GM18868 (cell line): ENCODE measurements at regions not wholly inside any gene's neighbourhood (a gene's known extent, or its start where the extent isn't known, plus 50 kb on each side); places are given as distances from the start of the nearest gene placed in this dataset.
A peak's percentile ranks its signal among the peaks of the same experiment; 100 is the strongest.

Source experiments
- ATAC-seq: cut with Tn5 transposase; IDR thresholded peaks from one replicate; pipeline ENCODE4 v1.9.1; 2021; ENCODE audit warnings: mild to moderate bottlenecking, moderate library complexity; ENCODE audit not compliant: unreplicated experiment

DNA sequence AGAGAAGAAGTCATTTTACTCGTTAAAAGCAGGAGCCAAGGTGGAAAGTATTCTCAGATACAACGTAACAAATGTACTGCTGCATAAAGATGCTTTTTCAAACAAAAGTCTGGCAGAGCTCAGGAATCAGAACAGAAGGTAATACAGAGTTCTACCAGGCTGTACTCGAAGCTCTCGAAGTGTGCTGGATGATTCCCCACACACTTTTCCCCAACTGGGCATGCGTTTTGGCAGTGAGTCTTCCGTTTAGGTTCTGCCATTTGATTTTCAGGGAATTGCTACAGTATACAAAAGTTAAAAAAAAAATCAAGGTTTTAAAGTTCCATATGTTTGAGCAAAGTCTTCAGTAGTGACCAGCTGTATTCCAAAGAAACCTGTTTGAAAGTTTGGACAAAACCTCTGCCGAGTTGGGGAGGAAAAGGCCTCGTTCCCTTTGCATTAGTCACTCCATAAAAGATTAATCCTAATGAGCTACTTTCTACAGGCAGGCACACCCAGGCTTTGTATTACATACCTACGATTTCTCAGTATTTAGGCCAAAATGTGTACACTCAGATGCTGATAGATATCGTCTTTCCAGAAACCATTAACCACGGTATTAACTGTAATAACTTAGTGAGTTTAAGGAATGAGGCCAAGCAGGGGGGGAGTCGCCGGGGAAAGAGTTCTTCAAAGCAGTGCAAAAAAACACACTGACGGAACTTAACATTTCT lies 477.1 kb downstream of the LMO4 start:
- ATAC-seq: no peak

GRCh38 chr1:87806379-87807094 lies 477.9 kb downstream of the LMO4 start:
- ATAC-seq: no peak

DNA sequence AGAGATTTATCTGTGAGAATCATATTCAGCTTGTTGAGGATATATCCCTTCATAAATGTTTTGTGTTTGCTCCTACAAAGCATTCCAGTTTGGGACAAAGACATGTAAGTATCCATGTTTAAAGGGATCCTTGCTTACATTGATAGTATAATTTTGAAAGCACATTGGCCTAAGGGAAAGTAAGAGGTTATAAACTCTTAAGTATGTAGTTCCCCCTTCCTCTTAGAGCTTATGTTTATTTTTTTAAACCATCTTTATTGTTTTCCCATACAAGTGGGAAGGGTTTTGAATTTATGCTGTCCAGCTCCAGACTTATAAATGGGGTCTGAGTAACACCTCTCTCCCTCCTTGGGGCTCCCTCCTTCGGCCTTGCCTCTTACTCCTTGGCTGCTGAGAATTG lies 481.5 kb downstream of the LMO4 start:
- no peak for ATAC-seq

DNA sequence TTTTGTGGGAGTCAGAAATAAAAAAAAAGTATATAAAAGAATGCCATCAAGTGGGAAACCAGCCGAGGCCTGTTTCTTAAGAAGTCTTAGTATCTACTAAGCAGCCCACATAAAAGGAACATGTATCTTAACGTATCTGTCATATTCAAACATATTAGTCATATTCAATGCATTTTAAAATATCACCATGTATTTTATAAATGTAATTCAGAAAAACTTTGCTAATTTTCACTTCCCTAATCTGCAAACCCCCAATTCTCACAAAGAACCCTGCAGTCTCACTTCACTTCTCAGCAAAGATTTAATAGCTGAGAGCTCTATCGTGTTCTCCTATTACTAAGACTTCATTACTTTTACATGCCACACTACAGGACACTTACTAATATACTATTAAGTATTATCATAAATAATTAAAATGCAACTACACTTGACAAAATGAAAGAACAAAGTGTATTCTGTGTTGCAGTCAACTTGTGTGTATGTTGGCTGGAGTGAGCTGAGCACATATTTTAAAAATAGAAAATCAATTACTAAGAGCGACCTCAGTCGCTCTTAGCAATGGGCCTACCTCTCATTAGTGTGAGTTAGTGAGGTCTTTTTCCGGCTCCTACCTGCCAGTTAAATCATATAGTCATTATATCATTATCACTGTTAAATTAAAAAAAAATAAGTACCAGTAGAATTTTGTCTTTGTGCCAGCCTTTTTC lies 484.3 kb downstream of the LMO4 start:
- ATAC-seq: peak; percentile 91

GRCh38 chr1:87814573-87814972 lies 485.9 kb downstream of the LMO4 start:
- no peak for ATAC-seq

GRCh38 chr1:87816646-87817045 lies 488.0 kb downstream of the LMO4 start:
- no peak for ATAC-seq

GRCh38 chr1:87820668-87821334 lies 492.1 kb downstream of the LMO4 start:
- no peak for ATAC-seq

DNA sequence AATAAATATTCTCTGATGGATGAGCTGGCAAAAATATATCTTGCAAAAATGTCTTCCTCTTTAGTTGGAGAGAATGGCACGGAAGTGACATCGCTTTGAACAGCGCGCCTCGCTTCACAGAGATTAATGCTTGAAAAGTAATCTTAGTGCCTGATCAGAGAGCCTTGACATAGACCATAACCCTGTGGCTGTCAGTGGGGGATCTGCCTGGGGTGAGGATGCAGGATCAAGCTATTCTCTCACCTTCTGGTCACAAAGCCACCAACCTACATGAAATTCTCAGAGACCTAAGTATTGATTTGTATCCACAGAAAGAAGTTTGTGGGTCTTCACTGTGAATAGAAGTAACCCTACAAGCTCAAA lies 492.6 kb downstream of the LMO4 start:
- ATAC-seq: no peak

DNA sequence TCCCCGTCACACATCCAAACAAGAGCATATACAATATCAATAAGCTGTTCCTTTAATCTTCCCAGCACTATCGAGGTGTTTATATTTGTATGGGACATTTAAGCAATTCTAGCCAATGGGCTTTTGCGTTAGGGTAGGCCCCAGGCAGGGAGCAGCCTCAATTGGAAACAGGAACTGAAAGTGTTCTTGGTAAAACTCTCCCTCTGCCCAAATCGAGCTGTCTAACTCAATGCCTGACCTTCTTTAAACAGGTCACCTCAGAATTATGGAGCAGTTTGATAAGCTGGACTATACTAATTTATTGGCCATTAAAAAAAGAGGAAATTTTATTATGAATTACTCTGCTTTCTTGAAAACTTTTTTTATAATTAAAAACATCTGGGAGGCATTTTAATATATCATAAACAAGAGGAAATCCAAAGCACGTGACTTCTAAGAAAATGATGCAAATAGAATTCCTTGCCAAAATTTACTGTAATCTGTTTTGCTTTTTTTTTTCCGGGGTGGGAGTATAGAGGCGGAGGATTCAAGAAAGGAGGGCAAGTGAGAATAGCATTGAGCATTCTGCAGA lies 498.1 kb downstream of the LMO4 start:
- ATAC-seq: peak; percentile 99

DNA sequence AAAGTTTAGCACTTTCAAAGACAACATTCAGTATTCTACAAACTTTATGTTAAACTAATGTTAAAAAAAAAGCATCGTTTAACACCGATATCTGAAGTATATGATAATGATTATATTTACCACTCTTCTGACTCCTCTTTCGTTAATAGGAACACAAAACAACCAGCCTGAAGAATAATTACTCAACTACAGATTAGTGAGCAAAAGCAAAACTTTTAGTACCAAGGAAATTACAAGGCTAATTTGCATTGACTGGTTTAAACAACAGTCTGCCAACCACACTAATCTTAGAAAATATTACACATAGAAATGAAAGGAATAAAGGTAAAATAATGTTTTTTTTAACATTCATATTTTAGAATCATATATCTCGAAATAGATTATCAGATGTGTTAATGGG lies 500.7 kb downstream of the LMO4 start:
- ATAC-seq: no peak

GRCh38 chr1:87830432-87830978 lies 501.8 kb downstream of the LMO4 start:
- no peak for ATAC-seq

DNA sequence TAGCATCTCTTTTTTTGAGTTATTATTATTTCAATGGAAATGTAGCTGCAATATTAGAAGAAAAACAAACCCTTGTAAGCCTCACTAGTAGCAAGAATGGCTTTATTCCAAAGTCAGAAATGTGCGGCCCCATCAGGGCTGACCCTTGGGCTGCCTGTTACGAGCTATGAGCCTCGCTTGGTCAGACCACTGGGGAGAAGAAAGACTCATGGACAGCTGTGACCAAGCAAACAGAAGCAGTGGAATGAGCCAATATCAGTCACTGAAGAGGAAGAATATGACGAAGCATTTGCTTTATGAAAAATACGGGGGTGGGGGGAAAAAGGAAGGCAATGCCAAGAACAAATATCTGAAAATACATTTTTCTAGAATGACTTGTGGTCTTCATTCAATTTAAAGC lies 504.5 kb downstream of the LMO4 start:
- ATAC-seq: no peak

GRCh38 chr1:87834151-87834550 lies 505.5 kb downstream of the LMO4 start:
- no peak for ATAC-seq

- no peak for ATAC-seq
Observed at GRCh38 chr1:87834941-87835340, 506.3 kb downstream of the LMO4 start.

DNA sequence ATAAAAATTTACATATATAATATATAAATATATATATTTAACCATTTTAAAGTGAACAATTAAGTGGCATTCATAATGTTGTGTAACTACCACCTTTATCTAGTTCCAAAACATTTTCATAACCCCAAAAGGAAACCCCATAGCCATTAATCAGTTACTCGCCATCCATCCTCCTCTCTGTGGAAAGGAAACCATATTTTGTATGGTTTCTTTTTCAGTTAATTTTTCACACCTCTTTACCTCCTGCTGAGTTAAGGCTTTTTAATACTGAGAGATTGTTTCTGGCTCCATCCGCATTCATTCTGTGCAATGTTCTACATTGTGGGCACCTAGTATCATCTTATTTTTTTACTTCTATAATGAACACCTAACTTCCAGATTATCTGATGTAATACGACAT lies 512.1 kb downstream of the LMO4 start:
- no peak for ATAC-seq

DNA sequence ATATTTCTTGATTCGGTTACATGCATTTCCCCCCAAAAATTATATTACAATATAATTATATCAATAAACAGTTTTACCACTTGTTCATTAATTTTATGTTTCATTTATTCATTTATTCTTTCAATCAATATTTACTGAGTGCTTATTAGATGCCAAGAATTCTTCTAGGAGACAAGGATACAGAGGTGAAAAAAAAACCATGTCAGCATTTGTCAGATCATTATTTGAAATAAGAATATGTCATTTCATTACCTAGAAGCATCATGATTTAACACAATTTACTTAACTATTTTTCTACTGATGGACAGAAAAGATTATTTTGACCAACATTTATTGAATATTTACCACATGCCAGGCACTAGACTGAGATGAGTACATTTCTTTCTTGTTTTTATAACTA lies 512.7 kb downstream of the LMO4 start:
- ATAC-seq: no peak

DNA sequence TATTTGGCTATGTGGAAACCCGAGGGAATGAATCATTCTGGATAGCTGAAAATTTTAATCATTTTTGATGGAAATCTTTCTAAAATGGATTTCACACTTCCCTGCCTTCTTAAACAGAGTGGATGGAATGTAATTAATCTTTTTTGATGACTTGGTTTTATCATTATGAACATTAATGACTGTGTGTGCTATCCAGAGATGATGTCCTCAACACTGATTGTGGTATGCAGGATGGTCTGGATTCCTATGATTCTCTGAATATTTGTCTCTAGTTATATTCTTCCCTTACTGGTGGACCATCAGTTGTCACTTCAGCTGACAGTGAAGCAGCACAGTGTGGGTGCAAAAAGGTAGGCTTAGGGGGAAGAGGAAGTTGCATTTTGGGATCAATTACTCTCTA lies 513.5 kb downstream of the LMO4 start:
- no peak for ATAC-seq

DNA sequence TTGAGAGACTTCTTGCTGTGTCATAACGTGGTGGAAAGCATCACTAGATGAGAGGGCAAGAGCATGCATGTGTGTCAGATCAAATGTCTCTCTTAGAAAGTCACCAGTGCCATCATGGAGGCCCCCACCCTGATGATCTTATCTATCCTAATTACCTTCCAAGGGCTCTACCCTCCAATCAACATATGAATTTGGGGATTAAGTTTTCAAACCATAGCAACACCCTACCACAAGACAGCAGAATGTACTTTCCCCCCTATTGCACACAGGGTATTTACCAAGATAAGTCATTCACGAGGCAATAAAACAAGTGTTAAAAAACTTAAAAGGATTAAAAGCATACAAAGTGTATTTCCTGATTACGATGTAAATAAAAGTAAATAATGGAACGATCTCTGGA lies 515.6 kb downstream of the LMO4 start:
- no peak for ATAC-seq

GRCh38 chr1:87851490-87851889 lies 522.8 kb downstream of the LMO4 start:
- ATAC-seq: no peak

DNA sequence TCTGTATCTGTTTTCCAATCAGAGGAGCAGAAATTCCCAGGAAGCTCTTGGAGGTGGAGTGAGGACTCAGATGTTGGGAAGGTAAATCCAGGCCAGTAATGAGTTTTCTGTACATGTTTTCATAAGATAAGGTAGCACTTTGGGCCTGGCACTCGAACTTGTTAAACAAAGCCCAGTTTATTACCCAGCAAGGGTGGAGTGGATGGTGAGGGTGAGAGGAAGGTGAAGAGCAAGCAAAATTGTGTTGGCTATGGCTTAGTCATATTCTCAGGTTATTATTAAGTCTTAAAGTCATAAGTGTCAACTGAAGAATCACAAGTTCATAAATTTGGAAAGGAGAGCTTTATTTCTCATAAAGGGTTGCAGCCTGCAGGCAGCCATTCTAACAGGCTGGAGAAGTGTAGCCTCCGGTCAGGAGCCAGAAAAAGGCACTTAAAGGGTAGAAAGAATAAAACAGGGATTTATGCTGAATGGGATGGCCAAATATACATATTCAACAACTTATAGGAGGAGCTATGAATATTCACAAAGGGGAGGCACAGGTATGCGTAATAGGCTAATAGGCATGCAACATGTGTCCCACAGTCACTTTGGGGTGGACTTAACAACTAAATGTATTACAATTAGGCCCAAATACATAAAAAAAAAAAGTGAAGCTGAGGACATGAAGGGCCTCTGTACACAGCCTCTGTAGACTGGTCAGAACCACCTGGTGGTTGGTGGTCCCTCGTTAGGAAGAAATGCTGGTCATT lies 523.9 kb downstream of the LMO4 start:
- ATAC-seq: no peak
